ENCODE measurements at regions not wholly inside any gene's neighbourhood (a gene's known extent, or its start where the extent isn't known, plus 50 kb on each side); places are given as distances from the start of the nearest gene placed in this dataset.

GRCh38 chr6:134739299-134740026, 210.4 kb downstream of the ALDH8A1 start (continued):
- TF ChIP-seq BACH1 (IDR thresholded peaks at IDR 0.05; ENCODE audit: low read length) (no peak), KDM1A (IDR thresholded peaks at IDR 0.05; ENCODE audit: borderline replicate concordance, low read length) (no peak), ZNF274 (IDR thresholded peaks at IDR 0.05; ENCODE audit: borderline replicate concordance, extremely low read depth, low read length) (no peak)
- TF ChIP-seq, protein P1, sequence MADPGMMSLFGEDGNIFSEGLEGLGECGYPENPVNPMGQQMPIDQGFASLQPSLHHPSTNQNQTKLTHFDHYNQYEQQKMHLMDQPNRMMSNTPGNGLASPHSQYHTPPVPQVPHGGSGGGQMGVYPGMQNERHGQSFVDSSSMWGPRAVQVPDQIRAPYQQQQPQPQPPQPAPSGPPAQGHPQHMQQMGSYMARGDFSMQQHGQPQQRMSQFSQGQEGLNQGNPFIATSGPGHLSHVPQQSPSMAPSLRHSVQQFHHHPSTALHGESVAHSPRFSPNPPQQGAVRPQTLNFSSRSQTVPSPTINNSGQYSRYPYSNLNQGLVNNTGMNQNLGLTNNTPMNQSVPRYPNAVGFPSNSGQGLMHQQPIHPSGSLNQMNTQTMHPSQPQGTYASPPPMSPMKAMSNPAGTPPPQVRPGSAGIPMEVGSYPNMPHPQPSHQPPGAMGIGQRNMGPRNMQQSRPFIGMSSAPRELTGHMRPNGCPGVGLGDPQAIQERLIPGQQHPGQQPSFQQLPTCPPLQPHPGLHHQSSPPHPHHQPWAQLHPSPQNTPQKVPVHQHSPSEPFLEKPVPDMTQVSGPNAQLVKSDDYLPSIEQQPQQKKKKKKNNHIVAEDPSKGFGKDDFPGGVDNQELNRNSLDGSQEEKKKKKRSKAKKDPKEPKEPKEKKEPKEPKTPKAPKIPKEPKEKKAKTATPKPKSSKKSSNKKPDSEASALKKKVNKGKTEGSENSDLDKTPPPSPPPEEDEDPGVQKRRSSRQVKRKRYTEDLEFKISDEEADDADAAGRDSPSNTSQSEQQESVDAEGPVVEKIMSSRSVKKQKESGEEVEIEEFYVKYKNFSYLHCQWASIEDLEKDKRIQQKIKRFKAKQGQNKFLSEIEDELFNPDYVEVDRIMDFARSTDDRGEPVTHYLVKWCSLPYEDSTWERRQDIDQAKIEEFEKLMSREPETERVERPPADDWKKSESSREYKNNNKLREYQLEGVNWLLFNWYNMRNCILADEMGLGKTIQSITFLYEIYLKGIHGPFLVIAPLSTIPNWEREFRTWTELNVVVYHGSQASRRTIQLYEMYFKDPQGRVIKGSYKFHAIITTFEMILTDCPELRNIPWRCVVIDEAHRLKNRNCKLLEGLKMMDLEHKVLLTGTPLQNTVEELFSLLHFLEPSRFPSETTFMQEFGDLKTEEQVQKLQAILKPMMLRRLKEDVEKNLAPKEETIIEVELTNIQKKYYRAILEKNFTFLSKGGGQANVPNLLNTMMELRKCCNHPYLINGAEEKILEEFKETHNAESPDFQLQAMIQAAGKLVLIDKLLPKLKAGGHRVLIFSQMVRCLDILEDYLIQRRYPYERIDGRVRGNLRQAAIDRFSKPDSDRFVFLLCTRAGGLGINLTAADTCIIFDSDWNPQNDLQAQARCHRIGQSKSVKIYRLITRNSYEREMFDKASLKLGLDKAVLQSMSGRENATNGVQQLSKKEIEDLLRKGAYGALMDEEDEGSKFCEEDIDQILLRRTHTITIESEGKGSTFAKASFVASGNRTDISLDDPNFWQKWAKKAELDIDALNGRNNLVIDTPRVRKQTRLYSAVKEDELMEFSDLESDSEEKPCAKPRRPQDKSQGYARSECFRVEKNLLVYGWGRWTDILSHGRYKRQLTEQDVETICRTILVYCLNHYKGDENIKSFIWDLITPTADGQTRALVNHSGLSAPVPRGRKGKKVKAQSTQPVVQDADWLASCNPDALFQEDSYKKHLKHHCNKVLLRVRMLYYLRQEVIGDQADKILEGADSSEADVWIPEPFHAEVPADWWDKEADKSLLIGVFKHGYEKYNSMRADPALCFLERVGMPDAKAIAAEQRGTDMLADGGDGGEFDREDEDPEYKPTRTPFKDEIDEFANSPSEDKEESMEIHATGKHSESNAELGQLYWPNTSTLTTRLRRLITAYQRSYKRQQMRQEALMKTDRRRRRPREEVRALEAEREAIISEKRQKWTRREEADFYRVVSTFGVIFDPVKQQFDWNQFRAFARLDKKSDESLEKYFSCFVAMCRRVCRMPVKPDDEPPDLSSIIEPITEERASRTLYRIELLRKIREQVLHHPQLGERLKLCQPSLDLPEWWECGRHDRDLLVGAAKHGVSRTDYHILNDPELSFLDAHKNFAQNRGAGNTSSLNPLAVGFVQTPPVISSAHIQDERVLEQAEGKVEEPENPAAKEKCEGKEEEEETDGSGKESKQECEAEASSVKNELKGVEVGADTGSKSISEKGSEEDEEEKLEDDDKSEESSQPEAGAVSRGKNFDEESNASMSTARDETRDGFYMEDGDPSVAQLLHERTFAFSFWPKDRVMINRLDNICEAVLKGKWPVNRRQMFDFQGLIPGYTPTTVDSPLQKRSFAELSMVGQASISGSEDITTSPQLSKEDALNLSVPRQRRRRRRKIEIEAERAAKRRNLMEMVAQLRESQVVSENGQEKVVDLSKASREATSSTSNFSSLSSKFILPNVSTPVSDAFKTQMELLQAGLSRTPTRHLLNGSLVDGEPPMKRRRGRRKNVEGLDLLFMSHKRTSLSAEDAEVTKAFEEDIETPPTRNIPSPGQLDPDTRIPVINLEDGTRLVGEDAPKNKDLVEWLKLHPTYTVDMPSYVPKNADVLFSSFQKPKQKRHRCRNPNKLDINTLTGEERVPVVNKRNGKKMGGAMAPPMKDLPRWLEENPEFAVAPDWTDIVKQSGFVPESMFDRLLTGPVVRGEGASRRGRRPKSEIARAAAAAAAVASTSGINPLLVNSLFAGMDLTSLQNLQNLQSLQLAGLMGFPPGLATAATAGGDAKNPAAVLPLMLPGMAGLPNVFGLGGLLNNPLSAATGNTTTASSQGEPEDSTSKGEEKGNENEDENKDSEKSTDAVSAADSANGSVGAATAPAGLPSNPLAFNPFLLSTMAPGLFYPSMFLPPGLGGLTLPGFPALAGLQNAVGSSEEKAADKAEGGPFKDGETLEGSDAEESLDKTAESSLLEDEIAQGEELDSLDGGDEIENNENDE (IDR thresholded peaks at IDR 0.05; ENCODE audit: insufficient replicate concordance, low read length), result no peak
